IMR-90 (cell line): ENCODE measurements at regions not wholly inside any gene's neighbourhood (a gene's known extent, or its start where the extent isn't known, plus 50 kb on each side); places are given as distances from the start of the nearest gene placed in this dataset.

Experiments
- ATAC-seq: fragments of 200-7000 bp; cut with Tn5 transposase; 2 replicates; pipeline ENCODE4 v1.9.1; 2020; ENCODE audit warnings: low read depth, mild to moderate bottlenecking, moderate library complexity
- BruUV-seq: library from RNA; stranded (reverse); fragments of 400-500 nt; replicated peaks from 2 replicates; lab custom pipeline; 2021; lab: Mats Ljungman, UMichigan
- CTCF ChIA-PET: fragments of 300-600 bp; formaldehyde crosslinking; extraction: SDS; loops from one replicate; lab custom pipeline; 2021; ENCODE audit warnings: antibody characterized with exemption; lab: Yijun Ruan, JAX
- POLR2A ChIA-PET: fragments of 300-600 bp; sonication (Branson Sonifier 250); formaldehyde crosslinking; loops from one replicate; lab custom pipeline; 2022; ENCODE audit warnings: antibody characterized with exemption; ENCODE audit not compliant: unreplicated experiment; lab: Charles Lee
- DNase-seq: peaks from one replicate; pipeline ENCODE4 v3.0.0; 2013
- H2AFZ ChIP-seq: replicated peaks from 2 replicates; pipeline ENCODE3; 2013; ENCODE audit warnings: low read length, mild to moderate bottlenecking; ENCODE audit not compliant: poor library complexity
- H2AK5ac ChIP-seq: 2 replicates; pipeline ENCODE4 v1.6.1; 2013; ENCODE audit warnings: low read depth, low read length, inconsistent platforms
- H2AK9ac ChIP-seq: replicated peaks from 2 replicates; pipeline ENCODE3; 2013; ENCODE audit warnings: mild to moderate bottlenecking, low read depth, low read length, moderate library complexity; ENCODE audit not compliant: poor library complexity
- H2BK120ac ChIP-seq: 2 replicates; pipeline ENCODE4 v1.6.1; 2013; ENCODE audit warnings: low read depth, low read length, inconsistent platforms
- H2BK15ac ChIP-seq: 3 replicates; pipeline ENCODE4 v1.6.1; 2013; ENCODE audit warnings: low read depth, low read length, inconsistent platforms
- H2BK20ac ChIP-seq: 2 replicates; pipeline ENCODE4 v1.6.1; 2013; ENCODE audit warnings: low read depth, mild to moderate bottlenecking, inconsistent platforms, low read length, moderate library complexity
- H2BK5ac ChIP-seq: 2 replicates; pipeline ENCODE4 v1.6.1; 2013; ENCODE audit warnings: mild to moderate bottlenecking, low read depth, low read length, inconsistent platforms; ENCODE audit not compliant: poor library complexity, severe bottlenecking
- H3K14ac ChIP-seq: replicated peaks from 2 replicates; pipeline ENCODE4 v1.6.1; 2013; ENCODE audit warnings: low read depth, low read length, inconsistent platforms
- H3K18ac ChIP-seq: 2 replicates; pipeline ENCODE4 v1.6.1; 2013; ENCODE audit warnings: low read depth, low read length, control low read depth
- H3K23ac ChIP-seq: 2 replicates; pipeline ENCODE4 v1.6.1; 2013; ENCODE audit warnings: low read depth, low read length, inconsistent platforms
- H3K27ac ChIP-seq: 2 replicates; pipeline ENCODE4 v1.5.1; 2013; ENCODE audit warnings: mild to moderate bottlenecking, control low read depth, low read length; ENCODE audit not compliant: insufficient read depth
- H3K27me3 ChIP-seq: 2 replicates; pipeline ENCODE4 v1.6.1; 2013; ENCODE audit warnings: low read length; ENCODE audit not compliant: control insufficient read depth, insufficient read depth
- H3K36me3 ChIP-seq: 2 replicates; pipeline ENCODE4 v1.6.1; 2013; ENCODE audit warnings: low read length, mixed read lengths; ENCODE audit not compliant: control insufficient read depth, insufficient read depth
- H3K4ac ChIP-seq: 2 replicates; pipeline ENCODE4 v1.6.1; 2013; ENCODE audit warnings: low read depth, low read length, inconsistent platforms
- H3K4me1 ChIP-seq: 2 replicates; pipeline ENCODE4 v1.6.1; 2013; ENCODE audit warnings: low read length, mixed read lengths; ENCODE audit not compliant: control insufficient read depth, insufficient read depth
- H3K4me2 ChIP-seq: 2 replicates; pipeline ENCODE4 v1.6.1; 2013; ENCODE audit warnings: low read depth, mild to moderate bottlenecking, control low read depth, low read length, moderate library complexity
- H3K4me3 ChIP-seq: 2 replicates; pipeline ENCODE4 v1.5.1; 2013; ENCODE audit warnings: low read depth, mild to moderate bottlenecking, control low read depth, low read length, moderate library complexity; ENCODE audit not compliant: insufficient read depth
- H3K56ac ChIP-seq: 2 replicates; pipeline ENCODE4 v1.6.1; 2013; ENCODE audit warnings: low read length, inconsistent platforms; ENCODE audit not compliant: insufficient read depth; ENCODE audit errors: extremely low read depth
- H3K79me1 ChIP-seq, 2 experiments: 2 replicates each; pipeline ENCODE4 v1.6.1; 2013; ENCODE audit warnings: low read length in 2 of 2, inconsistent platforms in 1 of 2, low read depth in 1 of 2
- H3K9ac ChIP-seq: 2 replicates; pipeline ENCODE4 v1.6.1; 2013; ENCODE audit warnings: low read depth, low read length, control low read depth
- H3K9me1 ChIP-seq: 2 replicates; pipeline ENCODE4 v1.6.1; 2013; ENCODE audit warnings: low read length, inconsistent platforms; ENCODE audit not compliant: insufficient read depth
- H3K9me3 ChIP-seq: 2 replicates; pipeline ENCODE4 v1.6.1; 2013; ENCODE audit warnings: low read length; ENCODE audit not compliant: control insufficient read depth, insufficient read depth
- H4K20me1 ChIP-seq: 2 replicates; pipeline ENCODE4 v1.6.1; 2013; ENCODE audit warnings: low read length, inconsistent platforms; ENCODE audit not compliant: insufficient read depth
- H4K5ac ChIP-seq: 2 replicates; pipeline ENCODE4 v1.6.1; 2013; ENCODE audit warnings: mild to moderate bottlenecking, low read depth, low read length, control low read depth
- H4K8ac ChIP-seq, 2 experiments: 2 replicates each; pipeline ENCODE4 v1.6.1; 2013; ENCODE audit warnings: low read depth in 2 of 2, low read length in 2 of 2, control low read depth in 1 of 2, inconsistent platforms in 1 of 2
- H4K91ac ChIP-seq: 2 replicates; pipeline ENCODE4 v1.6.1; 2013; ENCODE audit warnings: low read depth, low read length, inconsistent platforms; ENCODE audit not compliant: insufficient read depth
- BHLHE40 ChIP-seq: fragments of 150-350 bp; IDR thresholded peaks from 2 replicates; pipeline ENCODE4 v1.6.1; 2016; ENCODE audit warnings: mild to moderate bottlenecking, low read depth, low read length
- CEBPB ChIP-seq: IDR thresholded peaks from 2 replicates; pipeline ENCODE4 v1.6.1; 2012; ENCODE audit warnings: low read depth, low read length, improper control_type of control experiment
- CHD1 ChIP-seq: IDR thresholded peaks from 2 replicates; pipeline ENCODE4 v1.6.1; 2012; ENCODE audit warnings: low read depth, low read length, improper control_type of control experiment
- ELK1 ChIP-seq: fragments of 150-350 bp; IDR thresholded peaks from 2 replicates; pipeline ENCODE4 v1.6.1; 2016; ENCODE audit warnings: low read depth, mild to moderate bottlenecking, low read length, moderate library complexity, borderline replicate concordance
- FOS ChIP-seq: fragments of 150-350 bp; IDR thresholded peaks from 2 replicates; pipeline ENCODE4 v1.6.1; 2016; ENCODE audit warnings: low read depth, low read length
- MAFK ChIP-seq: IDR thresholded peaks from 2 replicates; pipeline ENCODE4 v1.6.1; 2012; ENCODE audit warnings: low read depth, low read length, improper control_type of control experiment
- MAZ ChIP-seq: IDR thresholded peaks from 2 replicates; pipeline ENCODE4 v1.6.1; 2012; ENCODE audit warnings: low read depth, mild to moderate bottlenecking, low read length, improper control_type of control experiment, moderate library complexity, borderline replicate concordance
- MXI1 ChIP-seq: IDR thresholded peaks from 2 replicates; pipeline ENCODE4 v1.6.1; 2012; ENCODE audit warnings: low read depth, mild to moderate bottlenecking, low read length, moderate library complexity, borderline replicate concordance
- NFE2L2 ChIP-seq: fragments of 150-350 bp; IDR thresholded peaks from 2 replicates; pipeline ENCODE4 v1.6.1; 2016; ENCODE audit warnings: low read depth, mild to moderate bottlenecking, low read length
- POLR2A ChIP-seq: IDR thresholded peaks from 2 replicates; pipeline ENCODE4 v1.6.1; 2012; ENCODE audit warnings: mild to moderate bottlenecking, low read depth, low read length
- RAD21 ChIP-seq: IDR thresholded peaks from 2 replicates; pipeline ENCODE4 v1.6.1; 2012; ENCODE audit warnings: low read length, improper control_type of control experiment
- RCOR1 ChIP-seq: IDR thresholded peaks from 2 replicates; pipeline ENCODE4 v1.6.1; 2012; ENCODE audit warnings: mild to moderate bottlenecking, low read length, improper control_type of control experiment; ENCODE audit not compliant: insufficient replicate concordance
- RFX5 ChIP-seq: IDR thresholded peaks from 2 replicates; pipeline ENCODE4 v1.8.0; 2012; ENCODE audit warnings: low read depth, mild to moderate bottlenecking, low read length, moderate library complexity
- SMC3 ChIP-seq: fragments of 150-350 bp; IDR thresholded peaks from 2 replicates; pipeline ENCODE4 v1.6.1; 2016; ENCODE audit warnings: low read depth, mild to moderate bottlenecking, antibody characterized with exemption, low read length, moderate library complexity
- WGBS, 2 experiments: methylation state at CpG; one replicate each; pipeline versions ENCODE4 v1.1.5 to v1.1.7; 2013; ENCODE audit warnings: missing lambda C conversion rate in 2 of 2; ENCODE audit not compliant: insufficient read length in 1 of 2; ENCODE audit errors: extremely low coverage in 2 of 2; 5-methylcytosine and 5-hydroxymethylcytosine counted together
- dilution Hi-C: fragments of 300-500 bp; cut with HindIII; formaldehyde crosslinking; loops from one replicate; pipeline ENCODE4 v1.14.3; 2018; ENCODE audit warnings: low sequenced_read_pairs; ENCODE audit not compliant: unreplicated experiment
- in situ Hi-C: fragments of 300-500 bp; cut with MboI; formaldehyde crosslinking; loops from 3 replicates; pipeline ENCODE4 v1.14.3; 2019; ENCODE audit warnings: low sequenced_read_pairs, inconsistent platforms, mixed read lengths
- intact Hi-C: fragments of 100-400 bp; cut with micrococcal nuclease; formaldehyde crosslinking; loops from 2 replicates; pipeline ENCODE4 v1.10.0; 2022
- TF ChIP-seq, protein P1 (sequence below): fragments of 150-350 bp; IDR thresholded peaks from 2 replicates; pipeline ENCODE4 v1.6.1; 2017; ENCODE audit warnings: mild to moderate bottlenecking, antibody characterized with exemption, low read length, low read depth
- TF ChIP-seq, protein P2 (sequence below): conservative IDR thresholded peaks from 2 replicates; pipeline ENCODE4 v1.5.1; 2012; ENCODE audit warnings: mild to moderate bottlenecking, low read depth, low read length, improper control_type of control experiment

DNA sequence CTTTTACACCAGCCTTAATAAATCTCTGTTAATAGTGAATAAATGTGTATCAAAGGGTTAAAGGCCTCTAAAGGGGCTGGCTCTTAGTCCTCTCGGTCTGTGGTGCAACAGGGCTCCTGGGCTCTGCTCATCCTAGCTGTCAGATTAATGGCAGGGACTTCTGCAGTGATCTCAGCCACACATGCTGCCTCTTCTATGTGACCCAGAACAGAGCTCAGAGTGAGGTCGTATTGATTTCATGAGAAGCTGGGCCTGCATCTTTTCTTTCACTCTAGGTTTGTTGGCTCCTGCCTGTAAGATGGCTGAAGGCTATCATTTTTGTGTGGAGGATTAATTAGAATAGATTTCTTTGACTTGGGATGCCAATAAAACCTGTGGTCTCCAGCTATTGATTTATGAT, 165.0 kb upstream of the GLRA1 start:
- no peak overlapping the region for H2BK20ac ChIP-seq
- H3K14ac ChIP-seq: no peak overlapping the region
- no peaks in the 10 kb centered on the region for H4K20me1 ChIP-seq
- no peak overlapping the region for H2BK5ac ChIP-seq
- H4K5ac ChIP-seq: no peak overlapping the region
- dilution Hi-C loops: no loop called here
- H3K4ac ChIP-seq: no peak overlapping the region
- H3K4me3 ChIP-seq: no peak overlapping the region
- no TSS peak for BruUV-seq
- no peak overlapping the region for H3K18ac ChIP-seq
- H3K27me3 ChIP-seq: no peaks in the 10 kb centered on the region
- H3K27ac ChIP-seq: no peak overlapping the region
- H2BK15ac ChIP-seq: no peak overlapping the region
- CTCF ChIA-PET: interaction anchor here (0.6 to 0.7 kb wide), 2 partner anchors 18 to 1186 kb away, joined by 3 to 4 read pairs; no protein-coding TSS in a partner anchor
- no peak overlapping the region for H2AK9ac ChIP-seq
- no peak overlapping the region for H4K91ac ChIP-seq
- intact Hi-C loops: no loop called here
- no peaks in the 10 kb centered on the region for H3K4me1 ChIP-seq
- H4K8ac ChIP-seq: no peak overlapping the region
- H3K9me1 ChIP-seq: no peaks in the 10 kb centered on the region
- in situ Hi-C loops: no loop called here
- no peak overlapping the region for H2AK5ac ChIP-seq
- no peak overlapping the region for H3K56ac ChIP-seq
- POLR2A ChIA-PET: no interaction called here
- no peak for DNase-seq
- no peaks in the 10 kb centered on the region for H3K79me1 ChIP-seq
- ATAC-seq: no peak
- no peaks in the 10 kb centered on the region for H3K36me3 ChIP-seq
- whole genome bisulfite sequencing, 2 experiments: 0% methylated on average over 1 of the region's 2 CpGs; no CpG with 5 or more reads in 1 of the 2 experiments
- no peak overlapping the region for H2AFZ ChIP-seq
- no peaks in the 10 kb centered on the region for H3K9me3 ChIP-seq
- H3K4me2 ChIP-seq: no peak overlapping the region
- no peak overlapping the region for H2BK120ac ChIP-seq
- no peak for TF ChIP-seq RAD21
- TF ChIP-seq MAFK: no peak
- no peak for TF ChIP-seq MAZ
- TF ChIP-seq RFX5: no peak
- TF ChIP-seq POLR2A: no peak
- no peak for TF ChIP-seq RCOR1
- TF ChIP-seq FOS: no peak
- TF ChIP-seq CHD1: no peak
- no peak for TF ChIP-seq BHLHE40
- no peak for TF ChIP-seq NFE2L2
- TF ChIP-seq, protein P1, sequence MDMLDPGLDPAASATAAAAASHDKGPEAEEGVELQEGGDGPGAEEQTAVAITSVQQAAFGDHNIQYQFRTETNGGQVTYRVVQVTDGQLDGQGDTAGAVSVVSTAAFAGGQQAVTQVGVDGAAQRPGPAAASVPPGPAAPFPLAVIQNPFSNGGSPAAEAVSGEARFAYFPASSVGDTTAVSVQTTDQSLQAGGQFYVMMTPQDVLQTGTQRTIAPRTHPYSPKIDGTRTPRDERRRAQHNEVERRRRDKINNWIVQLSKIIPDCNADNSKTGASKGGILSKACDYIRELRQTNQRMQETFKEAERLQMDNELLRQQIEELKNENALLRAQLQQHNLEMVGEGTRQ: no peak
- TF ChIP-seq ELK1: no peak
- TF ChIP-seq, protein P2, sequence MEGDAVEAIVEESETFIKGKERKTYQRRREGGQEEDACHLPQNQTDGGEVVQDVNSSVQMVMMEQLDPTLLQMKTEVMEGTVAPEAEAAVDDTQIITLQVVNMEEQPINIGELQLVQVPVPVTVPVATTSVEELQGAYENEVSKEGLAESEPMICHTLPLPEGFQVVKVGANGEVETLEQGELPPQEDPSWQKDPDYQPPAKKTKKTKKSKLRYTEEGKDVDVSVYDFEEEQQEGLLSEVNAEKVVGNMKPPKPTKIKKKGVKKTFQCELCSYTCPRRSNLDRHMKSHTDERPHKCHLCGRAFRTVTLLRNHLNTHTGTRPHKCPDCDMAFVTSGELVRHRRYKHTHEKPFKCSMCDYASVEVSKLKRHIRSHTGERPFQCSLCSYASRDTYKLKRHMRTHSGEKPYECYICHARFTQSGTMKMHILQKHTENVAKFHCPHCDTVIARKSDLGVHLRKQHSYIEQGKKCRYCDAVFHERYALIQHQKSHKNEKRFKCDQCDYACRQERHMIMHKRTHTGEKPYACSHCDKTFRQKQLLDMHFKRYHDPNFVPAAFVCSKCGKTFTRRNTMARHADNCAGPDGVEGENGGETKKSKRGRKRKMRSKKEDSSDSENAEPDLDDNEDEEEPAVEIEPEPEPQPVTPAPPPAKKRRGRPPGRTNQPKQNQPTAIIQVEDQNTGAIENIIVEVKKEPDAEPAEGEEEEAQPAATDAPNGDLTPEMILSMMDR: no peak
- no peak for TF ChIP-seq CEBPB
- TF ChIP-seq SMC3: no peak
- no peak for TF ChIP-seq MXI1
- H3K9ac ChIP-seq: no peak overlapping the region
- H3K23ac ChIP-seq: no peak overlapping the region
